Loucy (cell line): ENCODE measurements at regions not wholly inside any gene's neighbourhood (a gene's known extent, or its start where the extent isn't known, plus 50 kb on each side); places are given as distances from the start of the nearest gene placed in this dataset.

Source experiments
- H2AFZ ChIP-seq: fragments of 200-600 bp; sonication (generic); 2 replicates; pipeline ENCODE4 v1.6.0; 2016; ENCODE audit warnings: antibody characterized with exemption, mild to moderate bottlenecking, low read length, moderate library complexity
- H3F3A ChIP-seq: fragments of 200-600 bp; 2 replicates; pipeline ENCODE4 v1.6.0; 2016; ENCODE audit warnings: antibody characterized with exemption, low read depth, mild to moderate bottlenecking
- H3K27me3 ChIP-seq: fragments of 200-600 bp; sonication (generic); 2 replicates; pipeline ENCODE4 v1.6.1; 2014; ENCODE audit warnings: low read length, mild to moderate bottlenecking; ENCODE audit not compliant: insufficient read depth, poor library complexity, severe bottlenecking
- H3K36me3 ChIP-seq: fragments of 200-600 bp; sonication (generic); 2 replicates; pipeline ENCODE4 v1.6.1; 2016; ENCODE audit warnings: low read length; ENCODE audit not compliant: insufficient read depth
- H3K4me1 ChIP-seq: fragments of 200-600 bp; sonication (generic); 2 replicates; pipeline ENCODE4 v1.5.1; 2014; ENCODE audit warnings: low read length, mild to moderate bottlenecking; ENCODE audit not compliant: insufficient read depth, poor library complexity, severe bottlenecking
- H3K4me2 ChIP-seq: fragments of 200-600 bp; sonication (generic); 2 replicates; pipeline ENCODE4 v1.6.0; 2014; ENCODE audit warnings: antibody characterized with exemption, low read length, low read depth, mild to moderate bottlenecking; ENCODE audit not compliant: poor library complexity, severe bottlenecking
- H3K4me3 ChIP-seq: fragments of 200-600 bp; sonication (generic); 2 replicates; pipeline ENCODE4 v1.5.1; 2014; ENCODE audit warnings: low read length, mild to moderate bottlenecking, mixed read lengths; ENCODE audit not compliant: poor library complexity, severe bottlenecking
- H3K79me2 ChIP-seq: fragments of 200-600 bp; sonication (generic); 2 replicates; pipeline ENCODE4 v1.6.1; 2014; ENCODE audit warnings: low read length; ENCODE audit not compliant: insufficient read depth
- H3K9ac ChIP-seq: fragments of 200-600 bp; sonication (generic); 2 replicates; pipeline ENCODE4 v1.6.0; 2014; ENCODE audit warnings: mild to moderate bottlenecking, low read depth, low read length, moderate library complexity; ENCODE audit not compliant: poor library complexity, severe bottlenecking
- H3K9me2 ChIP-seq: fragments of 200-600 bp; sonication (generic); replicated peaks from 2 replicates; pipeline ENCODE4 v1.6.1; 2016; ENCODE audit warnings: low read depth, low read length, mixed read lengths
- H3K9me3 ChIP-seq: fragments of 200-600 bp; sonication (generic); 2 replicates; pipeline ENCODE4 v1.6.1; 2014; ENCODE audit warnings: mild to moderate bottlenecking, antibody characterized with exemption, low read length, low read depth; ENCODE audit not compliant: insufficient read depth
- H4K20me1 ChIP-seq: fragments of 200-600 bp; sonication (generic); 2 replicates; pipeline ENCODE4 v1.6.0; 2014; ENCODE audit warnings: antibody characterized with exemption, low read length, mild to moderate bottlenecking; ENCODE audit not compliant: insufficient read depth, poor library complexity, severe bottlenecking
- EZH2phosphoT487 ChIP-seq: fragments of 200-600 bp; IDR thresholded peaks from 2 replicates; pipeline ENCODE4 v1.6.1; 2018; ENCODE audit warnings: antibody characterized with exemption, mild to moderate bottlenecking, moderate library complexity, borderline replicate concordance
- TF ChIP-seq, protein P1 (sequence below): fragments of 200-600 bp; sonication (generic); conservative IDR thresholded peaks from 2 replicates; pipeline ENCODE4 v1.5.1; 2014; ENCODE audit warnings: mild to moderate bottlenecking, antibody characterized with exemption, low read length

DNA sequence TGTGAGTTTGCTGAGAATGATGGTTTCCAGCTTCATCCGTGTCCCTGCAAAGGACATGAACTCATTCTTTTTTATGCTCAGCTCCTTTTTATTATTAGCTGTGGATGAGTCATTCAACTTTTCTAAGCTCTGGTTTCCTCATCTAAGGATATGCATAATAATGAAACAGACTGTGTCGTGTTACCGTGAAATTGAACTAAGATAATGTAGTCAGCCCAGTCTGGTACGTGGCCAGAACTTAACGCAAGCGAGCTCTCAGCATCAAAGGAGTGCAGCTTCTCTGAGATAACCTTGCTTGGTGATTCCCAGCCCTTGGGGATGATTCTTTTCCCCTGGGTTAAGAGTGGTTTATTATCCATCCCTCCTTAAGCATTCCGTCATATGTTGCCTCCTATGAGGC is 454.3 kb upstream of the EEF2KMT start:
- no peak overlapping the region for H3K4me3 ChIP-seq
- H3K9ac ChIP-seq: no peak overlapping the region
- no peak overlapping the region for H2AFZ ChIP-seq
- no peaks in the 10 kb centered on the region for H3K27me3 ChIP-seq
- H3K9me2 ChIP-seq: no peaks in the 10 kb centered on the region
- TF ChIP-seq EZH2phosphoT487: no peak
- TF ChIP-seq, protein P1, sequence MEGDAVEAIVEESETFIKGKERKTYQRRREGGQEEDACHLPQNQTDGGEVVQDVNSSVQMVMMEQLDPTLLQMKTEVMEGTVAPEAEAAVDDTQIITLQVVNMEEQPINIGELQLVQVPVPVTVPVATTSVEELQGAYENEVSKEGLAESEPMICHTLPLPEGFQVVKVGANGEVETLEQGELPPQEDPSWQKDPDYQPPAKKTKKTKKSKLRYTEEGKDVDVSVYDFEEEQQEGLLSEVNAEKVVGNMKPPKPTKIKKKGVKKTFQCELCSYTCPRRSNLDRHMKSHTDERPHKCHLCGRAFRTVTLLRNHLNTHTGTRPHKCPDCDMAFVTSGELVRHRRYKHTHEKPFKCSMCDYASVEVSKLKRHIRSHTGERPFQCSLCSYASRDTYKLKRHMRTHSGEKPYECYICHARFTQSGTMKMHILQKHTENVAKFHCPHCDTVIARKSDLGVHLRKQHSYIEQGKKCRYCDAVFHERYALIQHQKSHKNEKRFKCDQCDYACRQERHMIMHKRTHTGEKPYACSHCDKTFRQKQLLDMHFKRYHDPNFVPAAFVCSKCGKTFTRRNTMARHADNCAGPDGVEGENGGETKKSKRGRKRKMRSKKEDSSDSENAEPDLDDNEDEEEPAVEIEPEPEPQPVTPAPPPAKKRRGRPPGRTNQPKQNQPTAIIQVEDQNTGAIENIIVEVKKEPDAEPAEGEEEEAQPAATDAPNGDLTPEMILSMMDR: no peak
- no peaks in the 10 kb centered on the region for H3K36me3 ChIP-seq
- no peaks in the 10 kb centered on the region for H4K20me1 ChIP-seq
- H3F3A ChIP-seq: no peaks in the 10 kb centered on the region
- no peaks in the 10 kb centered on the region for H3K9me3 ChIP-seq
- no peak overlapping the region for H3K4me2 ChIP-seq
- H3K79me2 ChIP-seq: no peaks in the 10 kb centered on the region
- H3K4me1 ChIP-seq: no peaks in the 10 kb centered on the region

DNA sequence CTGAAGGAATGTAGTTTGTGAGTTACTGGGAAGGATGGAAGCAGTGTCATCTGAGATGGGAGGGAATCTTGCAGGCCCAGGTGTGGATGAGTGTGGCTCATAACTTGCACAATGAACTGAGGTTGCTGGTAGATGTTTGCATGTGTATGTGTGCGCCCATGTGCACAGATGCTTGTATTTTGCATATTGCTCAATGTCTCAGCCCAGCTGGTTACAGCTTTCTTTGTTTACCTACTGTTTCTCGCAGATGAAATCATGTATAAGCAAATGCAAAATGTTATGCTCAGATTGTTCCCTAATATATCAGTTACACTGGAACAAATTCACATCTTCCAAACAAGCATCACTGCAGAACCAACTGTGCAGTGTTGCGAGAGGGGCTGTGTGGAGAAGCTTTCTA is 452.2 kb upstream of the EEF2KMT start:
- Histone ChIP-seq H4K20me1 (no peaks in the 10 kb centered on the region), H3K27me3 (no peaks in the 10 kb centered on the region), H3K9ac (no peak overlapping the region), H3K9me2 (no peaks in the 10 kb centered on the region), H3K9me3 (no peaks in the 10 kb centered on the region), H3K4me1 (no peaks in the 10 kb centered on the region), H3K36me3 (no peaks in the 10 kb centered on the region), H2AFZ (no peak overlapping the region), H3K4me3 (no peak overlapping the region), H3K4me2 (no peak overlapping the region), H3K79me2 (no peaks in the 10 kb centered on the region), H3F3A (no peaks in the 10 kb centered on the region)
- TF ChIP-seq EZH2phosphoT487: no peak
- TF ChIP-seq, protein P1: no peak

DNA sequence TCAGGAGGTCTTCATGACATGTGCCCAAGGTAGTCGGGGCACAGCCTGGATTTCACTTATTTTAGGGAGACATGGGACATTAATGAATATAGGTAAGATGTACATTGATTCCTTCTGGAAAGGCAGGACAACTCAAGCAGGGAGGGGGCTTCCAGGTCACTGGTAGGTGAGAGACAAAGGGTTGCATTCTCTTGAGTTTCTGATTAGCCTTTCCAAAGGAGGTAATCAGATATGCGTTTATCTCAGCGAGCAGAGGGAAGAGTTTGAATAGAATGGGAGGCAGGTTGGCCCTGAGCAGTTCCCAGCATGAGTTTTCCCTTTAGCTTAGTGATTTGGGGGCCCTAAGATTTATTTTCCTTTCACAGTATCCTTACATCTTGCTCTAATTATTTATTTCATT is 443.8 kb upstream of the EEF2KMT start:
- H3F3A ChIP-seq: no peaks in the 10 kb centered on the region
- H3K9me3 ChIP-seq: no peaks in the 10 kb centered on the region
- no peaks in the 10 kb centered on the region for H3K27me3 ChIP-seq
- no peak overlapping the region for H3K9ac ChIP-seq
- no peaks in the 10 kb centered on the region for H3K9me2 ChIP-seq
- no peak overlapping the region for H3K4me2 ChIP-seq
- H3K36me3 ChIP-seq: no peaks in the 10 kb centered on the region
- no peaks in the 10 kb centered on the region for H4K20me1 ChIP-seq
- H2AFZ ChIP-seq: no peak overlapping the region
- TF ChIP-seq, protein P1: no peak
- TF ChIP-seq EZH2phosphoT487: no peak
- H3K4me1 ChIP-seq: no peaks in the 10 kb centered on the region
- no peak overlapping the region for H3K4me3 ChIP-seq
- no peaks in the 10 kb centered on the region for H3K79me2 ChIP-seq
